ENCODE measurements at regions not wholly inside any gene's neighbourhood (a gene's known extent, or its start where the extent isn't known, plus 50 kb on each side); places are given as distances from the start of the nearest gene placed in this dataset.

DNA sequence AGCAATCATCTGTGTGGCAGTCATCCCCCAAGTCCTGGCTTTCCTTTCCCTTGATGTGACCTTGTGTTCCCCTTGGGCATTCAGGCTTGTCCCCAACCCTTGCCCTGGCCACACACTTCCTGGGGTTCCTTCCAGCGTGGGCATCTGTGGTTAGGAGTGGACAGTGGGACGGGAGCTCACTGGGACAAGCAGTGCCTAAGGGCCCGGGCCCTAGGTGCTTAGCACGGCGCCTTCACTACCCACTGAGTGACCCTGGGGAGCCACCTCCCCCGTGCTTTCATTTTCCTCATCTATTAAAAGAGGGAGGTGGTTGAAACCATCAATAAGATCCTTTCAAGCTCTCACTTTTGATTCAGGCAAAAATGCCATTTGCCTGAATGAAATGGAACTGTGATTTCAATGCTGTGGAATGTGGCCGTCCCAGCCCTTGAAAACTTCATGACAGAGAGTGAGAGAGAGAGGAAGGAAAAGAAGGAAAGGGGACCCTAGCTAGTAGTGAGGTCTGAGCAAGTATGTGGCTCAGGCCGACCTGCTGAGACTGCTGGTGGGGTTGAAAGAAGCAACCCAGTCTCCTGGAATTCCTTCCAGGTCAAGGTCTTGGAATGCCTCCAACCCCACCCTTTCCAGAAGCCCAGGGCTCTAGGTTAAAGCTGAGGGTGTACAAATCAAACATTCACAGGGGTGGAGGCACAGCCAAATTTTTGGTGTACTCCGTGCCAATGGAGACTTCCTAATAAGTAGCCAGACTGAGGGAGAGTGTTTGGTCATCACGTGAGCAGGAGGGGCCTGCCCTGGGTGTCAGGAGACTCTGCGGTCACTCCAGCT, 302.9 kb downstream of the TLE3 start:
- Mint-ChIP-seq H3K27ac (ENCODE audit: unreplicated experiment) (no peak overlapping the region), H3K9me3 (ENCODE audit: unreplicated experiment) (no peaks in the 10 kb centered on the region), H3K4me3 (ENCODE audit: unreplicated experiment) (no peak overlapping the region), H3K27me3 (ENCODE audit: unreplicated experiment) (no peaks in the 10 kb centered on the region), H3K36me3 (ENCODE audit: unreplicated experiment) (peaks cover 7% of the 10 kb centered on the region), H3K4me1 (ENCODE audit: low read depth, unreplicated experiment) (no peaks in the 10 kb centered on the region)
- TF ChIP-seq, protein P1, sequence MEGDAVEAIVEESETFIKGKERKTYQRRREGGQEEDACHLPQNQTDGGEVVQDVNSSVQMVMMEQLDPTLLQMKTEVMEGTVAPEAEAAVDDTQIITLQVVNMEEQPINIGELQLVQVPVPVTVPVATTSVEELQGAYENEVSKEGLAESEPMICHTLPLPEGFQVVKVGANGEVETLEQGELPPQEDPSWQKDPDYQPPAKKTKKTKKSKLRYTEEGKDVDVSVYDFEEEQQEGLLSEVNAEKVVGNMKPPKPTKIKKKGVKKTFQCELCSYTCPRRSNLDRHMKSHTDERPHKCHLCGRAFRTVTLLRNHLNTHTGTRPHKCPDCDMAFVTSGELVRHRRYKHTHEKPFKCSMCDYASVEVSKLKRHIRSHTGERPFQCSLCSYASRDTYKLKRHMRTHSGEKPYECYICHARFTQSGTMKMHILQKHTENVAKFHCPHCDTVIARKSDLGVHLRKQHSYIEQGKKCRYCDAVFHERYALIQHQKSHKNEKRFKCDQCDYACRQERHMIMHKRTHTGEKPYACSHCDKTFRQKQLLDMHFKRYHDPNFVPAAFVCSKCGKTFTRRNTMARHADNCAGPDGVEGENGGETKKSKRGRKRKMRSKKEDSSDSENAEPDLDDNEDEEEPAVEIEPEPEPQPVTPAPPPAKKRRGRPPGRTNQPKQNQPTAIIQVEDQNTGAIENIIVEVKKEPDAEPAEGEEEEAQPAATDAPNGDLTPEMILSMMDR (IDR thresholded peaks at IDR 0.05; ENCODE audit: partially characterized antibody, unreplicated experiment): no peak
- DNase-seq: no peak

DNA sequence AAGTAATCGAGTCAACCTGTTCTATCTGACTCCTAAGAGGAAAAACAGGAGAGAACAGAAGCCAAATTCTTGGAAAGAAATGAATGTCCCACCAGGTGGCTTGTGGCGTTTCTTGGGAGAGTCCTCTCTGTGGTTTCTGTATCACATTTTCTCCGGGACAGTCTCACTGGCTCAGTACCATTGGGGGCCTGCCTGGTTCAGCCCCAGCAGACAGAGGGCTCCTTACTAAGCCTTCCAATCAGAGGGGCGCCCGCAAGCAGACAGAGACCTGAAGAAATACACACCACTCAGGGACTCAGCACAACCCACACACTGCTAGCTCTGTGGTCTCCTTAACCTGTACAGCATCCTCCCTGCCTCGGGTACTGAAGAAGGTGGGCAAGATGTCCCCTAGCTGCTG, 302.1 kb downstream of the TLE3 start:
- Mint-ChIP-seq H3K27me3 (ENCODE audit: unreplicated experiment) (no peaks in the 10 kb centered on the region), H3K9me3 (ENCODE audit: unreplicated experiment) (no peaks in the 10 kb centered on the region), H3K4me1 (ENCODE audit: low read depth, unreplicated experiment) (no peaks in the 10 kb centered on the region), H3K4me3 (ENCODE audit: unreplicated experiment) (no peak overlapping the region), H3K27ac (ENCODE audit: unreplicated experiment) (no peak overlapping the region), H3K36me3 (ENCODE audit: unreplicated experiment) (peaks cover 7% of the 10 kb centered on the region)
- DNase-seq: no peak
- TF ChIP-seq, protein P1 (IDR thresholded peaks at IDR 0.05; ENCODE audit: partially characterized antibody, unreplicated experiment): no peak

DNA sequence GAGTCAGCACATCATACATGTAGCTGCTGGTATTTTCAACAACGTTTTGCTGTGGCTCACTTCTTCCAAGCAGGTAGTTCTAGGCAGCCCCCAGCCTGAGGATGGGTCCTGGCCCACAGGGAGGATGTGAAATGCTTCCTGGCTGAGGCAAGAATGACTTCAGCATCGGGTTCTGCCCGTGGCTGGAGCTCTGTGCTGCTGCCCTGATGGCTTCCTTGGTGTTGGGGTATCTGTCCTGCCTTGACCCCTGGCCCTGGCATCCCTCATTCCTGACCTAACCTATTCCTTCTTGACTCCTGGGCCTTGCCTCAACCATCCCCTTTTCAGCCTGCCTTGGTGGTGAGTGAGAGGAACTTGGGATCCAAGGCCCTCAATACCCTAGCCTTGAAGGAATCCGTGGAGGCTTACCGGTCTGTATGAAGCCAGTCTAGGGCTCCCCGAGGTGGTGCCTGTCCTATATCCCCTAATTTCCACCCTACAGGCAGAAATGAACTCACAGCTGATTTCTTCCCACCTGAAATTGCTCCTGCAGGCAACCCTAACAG, 300.6 kb downstream of the TLE3 start:
- DNase-seq: no peak
- Mint-ChIP-seq H3K9me3 (ENCODE audit: unreplicated experiment) (no peaks in the 10 kb centered on the region), H3K36me3 (ENCODE audit: unreplicated experiment) (no peaks in the 10 kb centered on the region), H3K27ac (ENCODE audit: unreplicated experiment) (no peak overlapping the region), H3K27me3 (ENCODE audit: unreplicated experiment) (no peaks in the 10 kb centered on the region), H3K4me1 (ENCODE audit: low read depth, unreplicated experiment) (no peaks in the 10 kb centered on the region), H3K4me3 (ENCODE audit: unreplicated experiment) (no peak overlapping the region)
- TF ChIP-seq, protein P1 (IDR thresholded peaks at IDR 0.05; ENCODE audit: partially characterized antibody, unreplicated experiment): no peak

DNA sequence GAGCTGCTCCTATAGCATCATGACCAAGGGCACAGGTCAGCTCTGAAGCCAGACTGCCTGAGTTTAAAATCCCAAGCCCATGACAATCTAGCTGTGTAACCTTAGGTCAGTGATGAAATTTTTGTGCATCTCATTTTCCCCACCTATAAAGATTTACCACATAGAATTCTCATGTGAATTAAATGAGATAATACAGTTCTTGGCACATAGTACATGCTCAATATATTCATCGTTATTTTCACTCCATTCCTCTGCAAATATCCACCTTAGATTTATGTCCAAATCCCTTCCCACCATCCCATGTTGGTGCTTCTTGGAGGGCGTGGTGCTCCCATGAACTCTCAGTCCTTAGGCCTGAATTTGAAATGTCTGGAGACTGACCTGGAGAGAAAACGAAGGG, 300.1 kb downstream of the TLE3 start:
- Mint-ChIP-seq H3K27me3 (ENCODE audit: unreplicated experiment) (no peaks in the 10 kb centered on the region), H3K9me3 (ENCODE audit: unreplicated experiment) (no peaks in the 10 kb centered on the region), H3K4me1 (ENCODE audit: low read depth, unreplicated experiment) (no peaks in the 10 kb centered on the region), H3K36me3 (ENCODE audit: unreplicated experiment) (no peaks in the 10 kb centered on the region), H3K27ac (ENCODE audit: unreplicated experiment) (no peak overlapping the region), H3K4me3 (ENCODE audit: unreplicated experiment) (no peak overlapping the region)
- TF ChIP-seq, protein P1 (IDR thresholded peaks at IDR 0.05; ENCODE audit: partially characterized antibody, unreplicated experiment): no peak
- DNase-seq: no peak

All from glutamatergic neuron (in vitro differentiated cells).